ENCODE measurements at regions not wholly inside any gene's neighbourhood (a gene's known extent, or its start where the extent isn't known, plus 50 kb on each side); places are given as distances from the start of the nearest gene placed in this dataset.

DNA sequence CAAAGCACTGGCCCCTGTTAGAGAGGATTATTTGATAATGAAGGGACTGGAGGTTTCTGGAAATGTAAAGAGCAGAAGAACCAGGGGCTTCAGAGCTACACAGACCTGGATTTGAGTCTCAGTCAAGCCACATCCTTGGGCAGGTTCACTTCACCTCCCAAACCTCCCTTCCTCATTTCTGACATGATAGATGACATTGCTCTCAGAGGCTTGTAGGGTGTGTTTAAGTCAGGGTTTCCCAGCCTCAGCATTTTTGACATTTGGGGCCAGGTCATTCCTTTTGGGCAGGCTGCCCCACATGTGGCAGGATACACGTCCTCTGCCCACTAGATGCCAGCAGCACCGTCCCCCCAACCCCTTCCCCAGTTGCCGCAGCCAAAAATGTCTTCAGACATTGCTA lies 474.6 kb downstream of the MATN1 start:
- TF ChIP-seq ELF4 (IDR thresholded peaks at IDR 0.05) = no peak
- TF ChIP-seq SP1 (IDR thresholded peaks at IDR 0.05) = no peak
- no peak for TF ChIP-seq FOXK2 (IDR thresholded peaks at IDR 0.05)
- no peak for TF ChIP-seq FOXA1 (IDR thresholded peaks at IDR 0.05)
